Central memory CD4-positive, alpha-beta T cell (primary cell): ENCODE measurements at regions not wholly inside any gene's neighbourhood (a gene's known extent, or its start where the extent isn't known, plus 50 kb on each side); places are given as distances from the start of the nearest gene placed in this dataset.

ENCODE experiments used
- DNase-seq: peaks from one replicate; pipeline ENCODE4 v3.0.0; 2022

- DNase-seq: no peak
These were observed 204.7 kb downstream of the BCL11B start for GRCh38 chr14:99067141-99067920.

- no peak for DNase-seq
These were observed 204.1 kb downstream of the BCL11B start for GRCh38 chr14:99067927-99068326.

- no peak for DNase-seq
These were observed 202.1 kb downstream of the BCL11B start for GRCh38 chr14:99069946-99070345.

- DNase-seq: no peak
These were observed 199.6 kb downstream of the BCL11B start for GRCh38 chr14:99072433-99072832.

- no peak for DNase-seq
These were observed 199.0 kb downstream of the BCL11B start for GRCh38 chr14:99072956-99073355.

- no peak for DNase-seq
These were observed 198.6 kb downstream of the BCL11B start for GRCh38 chr14:99073431-99073830.

- DNase-seq: no peak
These were observed 196.9 kb downstream of the BCL11B start for GRCh38 chr14:99075061-99075460.

GRCh38 chr14:99075771-99076375 lies 196.1 kb downstream of the BCL11B start:
- no peak for DNase-seq

- DNase-seq: no peak
These were observed 194.7 kb downstream of the BCL11B start for GRCh38 chr14:99077076-99077843.

GRCh38 chr14:99077844-99078236 lies 194.2 kb downstream of the BCL11B start:
- no peak for DNase-seq

GRCh38 chr14:99078426-99078825 lies 193.6 kb downstream of the BCL11B start:
- no peak for DNase-seq

GRCh38 chr14:99079061-99079727 lies 192.8 kb downstream of the BCL11B start:
- DNase-seq: no peak

- no peak for DNase-seq
These were observed 191.7 kb downstream of the BCL11B start for GRCh38 chr14:99080306-99080705.

- no peak for DNase-seq
These were observed 190.7 kb downstream of the BCL11B start for GRCh38 chr14:99081156-99081765.

GRCh38 chr14:99081880-99082279 lies 190.1 kb downstream of the BCL11B start:
- no peak for DNase-seq

GRCh38 chr14:99093532-99094517 lies 178.2 kb downstream of the BCL11B start:
- DNase-seq: no peak

GRCh38 chr14:99094901-99095300 lies 177.1 kb downstream of the BCL11B start:
- DNase-seq: no peak

- DNase-seq: no peak
These were observed 176.6 kb downstream of the BCL11B start for GRCh38 chr14:99095369-99095768.

- no peak for DNase-seq
These were observed 173.8 kb downstream of the BCL11B start for GRCh38 chr14:99098199-99098598.

- no peak for DNase-seq
These were observed 172.8 kb downstream of the BCL11B start for GRCh38 chr14:99099051-99099787.
